ENCODE measurements at regions not wholly inside any gene's neighbourhood (a gene's known extent, or its start where the extent isn't known, plus 50 kb on each side); places are given as distances from the start of the nearest gene placed in this dataset.

DNA sequence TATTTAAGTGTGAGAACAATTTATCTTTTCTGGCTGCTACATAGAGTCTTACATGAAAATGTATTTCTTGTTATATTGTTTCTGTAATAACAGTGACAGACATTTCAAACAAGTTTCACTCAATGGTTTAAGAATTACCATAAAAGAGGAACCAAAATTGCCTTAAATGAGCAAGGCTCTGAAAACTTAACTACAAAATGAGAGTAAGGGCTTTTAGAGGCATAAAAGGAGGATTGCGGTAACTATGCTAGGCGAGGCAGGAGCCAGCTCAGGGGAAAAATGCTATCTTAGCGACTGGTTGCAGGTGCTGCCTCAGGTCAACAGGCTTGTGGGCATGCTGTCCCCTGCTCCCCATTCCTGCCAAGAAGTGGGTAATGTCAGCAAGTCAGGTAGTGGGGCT is 81.7 kb upstream of the MSI2 start:
- no peak overlapping the region for H3K27ac ChIP-seq
- no peak for DNase-seq (ENCODE audit: low spot score in 2 of 2)
- no peaks in the 10 kb centered on the region for H3K4me1 ChIP-seq
- TF ChIP-seq, protein P1, sequence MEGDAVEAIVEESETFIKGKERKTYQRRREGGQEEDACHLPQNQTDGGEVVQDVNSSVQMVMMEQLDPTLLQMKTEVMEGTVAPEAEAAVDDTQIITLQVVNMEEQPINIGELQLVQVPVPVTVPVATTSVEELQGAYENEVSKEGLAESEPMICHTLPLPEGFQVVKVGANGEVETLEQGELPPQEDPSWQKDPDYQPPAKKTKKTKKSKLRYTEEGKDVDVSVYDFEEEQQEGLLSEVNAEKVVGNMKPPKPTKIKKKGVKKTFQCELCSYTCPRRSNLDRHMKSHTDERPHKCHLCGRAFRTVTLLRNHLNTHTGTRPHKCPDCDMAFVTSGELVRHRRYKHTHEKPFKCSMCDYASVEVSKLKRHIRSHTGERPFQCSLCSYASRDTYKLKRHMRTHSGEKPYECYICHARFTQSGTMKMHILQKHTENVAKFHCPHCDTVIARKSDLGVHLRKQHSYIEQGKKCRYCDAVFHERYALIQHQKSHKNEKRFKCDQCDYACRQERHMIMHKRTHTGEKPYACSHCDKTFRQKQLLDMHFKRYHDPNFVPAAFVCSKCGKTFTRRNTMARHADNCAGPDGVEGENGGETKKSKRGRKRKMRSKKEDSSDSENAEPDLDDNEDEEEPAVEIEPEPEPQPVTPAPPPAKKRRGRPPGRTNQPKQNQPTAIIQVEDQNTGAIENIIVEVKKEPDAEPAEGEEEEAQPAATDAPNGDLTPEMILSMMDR (IDR thresholded peaks at IDR 0.05): no peak
- TF ChIP-seq POLR2AphosphoS5 (IDR thresholded peaks at IDR 0.05): no peak
- TF ChIP-seq POLR2A (IDR thresholded peaks at IDR 0.05): no peak
- no peaks in the 10 kb centered on the region for H3K36me3 ChIP-seq
- intact Hi-C loops (cut with DNase I; ENCODE audit: low total_unique reads): no loop called here
- H3K27me3 ChIP-seq: no peaks in the 10 kb centered on the region
- no peaks in the 10 kb centered on the region for H3K9me3 ChIP-seq
- H3K4me3 ChIP-seq: no peak overlapping the region

DNA sequence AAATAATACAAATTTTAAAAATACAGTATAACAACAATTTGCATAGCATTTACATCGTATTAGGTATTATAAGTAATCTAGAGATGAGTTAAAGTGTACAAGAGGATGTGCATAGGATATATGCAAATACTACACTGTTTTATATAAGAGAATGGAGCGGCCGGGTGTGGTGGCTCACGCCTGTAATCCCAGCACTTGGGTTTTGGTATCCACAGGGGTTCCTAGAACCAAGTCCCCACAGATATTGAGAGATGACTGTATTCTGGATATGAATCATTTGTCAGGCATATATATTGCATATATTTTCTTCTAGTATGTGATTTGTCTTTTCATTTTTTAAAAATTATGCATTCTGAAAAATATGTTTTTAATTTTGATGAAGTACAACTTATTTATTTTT is 77.5 kb upstream of the MSI2 start:
- TF ChIP-seq POLR2A (IDR thresholded peaks at IDR 0.05) (no peak), POLR2AphosphoS5 (IDR thresholded peaks at IDR 0.05) (no peak)
- TF ChIP-seq, protein P1 (IDR thresholded peaks at IDR 0.05): no peak
- intact Hi-C loops (cut with DNase I; ENCODE audit: low total_unique reads): no loop called here
- Histone ChIP-seq H3K27ac (no peak overlapping the region), H3K4me1 (no peaks in the 10 kb centered on the region), H3K27me3 (no peaks in the 10 kb centered on the region), H3K36me3 (no peaks in the 10 kb centered on the region), H3K4me3 (no peak overlapping the region), H3K9me3 (no peaks in the 10 kb centered on the region)
- no peak for DNase-seq (ENCODE audit: low spot score in 2 of 2)

DNA sequence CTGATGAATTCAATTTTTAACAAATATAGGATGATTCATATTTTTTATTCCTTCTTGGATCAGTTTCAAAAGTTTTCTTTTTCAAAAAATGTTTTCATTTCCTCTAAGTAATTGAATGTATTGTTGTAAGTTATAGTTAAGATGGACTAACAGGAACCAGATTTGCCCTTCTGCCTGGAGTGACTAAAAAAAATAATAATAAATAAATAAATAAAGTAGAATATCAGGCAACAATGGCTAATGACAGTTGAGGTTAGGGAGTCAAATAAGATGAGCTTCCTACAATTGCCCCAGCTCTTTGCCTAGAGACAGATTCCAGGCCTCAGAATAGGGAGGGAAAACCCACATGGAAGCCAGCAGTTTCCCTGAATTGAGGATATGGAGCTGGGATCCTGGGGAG is 73.7 kb upstream of the MSI2 start:
- Histone ChIP-seq H3K4me1 (no peaks in the 10 kb centered on the region), H3K4me3 (no peak overlapping the region), H3K27me3 (no peaks in the 10 kb centered on the region), H3K27ac (no peak overlapping the region), H3K36me3 (no peaks in the 10 kb centered on the region), H3K9me3 (no peaks in the 10 kb centered on the region)
- no peak for TF ChIP-seq POLR2A (IDR thresholded peaks at IDR 0.05)
- TF ChIP-seq, protein P1 (IDR thresholded peaks at IDR 0.05): no peak
- no peak for TF ChIP-seq POLR2AphosphoS5 (IDR thresholded peaks at IDR 0.05)
- DNase-seq (ENCODE audit: low spot score in 2 of 2): no peak
- intact Hi-C loops (cut with DNase I; ENCODE audit: low total_unique reads): no loop called here

DNA sequence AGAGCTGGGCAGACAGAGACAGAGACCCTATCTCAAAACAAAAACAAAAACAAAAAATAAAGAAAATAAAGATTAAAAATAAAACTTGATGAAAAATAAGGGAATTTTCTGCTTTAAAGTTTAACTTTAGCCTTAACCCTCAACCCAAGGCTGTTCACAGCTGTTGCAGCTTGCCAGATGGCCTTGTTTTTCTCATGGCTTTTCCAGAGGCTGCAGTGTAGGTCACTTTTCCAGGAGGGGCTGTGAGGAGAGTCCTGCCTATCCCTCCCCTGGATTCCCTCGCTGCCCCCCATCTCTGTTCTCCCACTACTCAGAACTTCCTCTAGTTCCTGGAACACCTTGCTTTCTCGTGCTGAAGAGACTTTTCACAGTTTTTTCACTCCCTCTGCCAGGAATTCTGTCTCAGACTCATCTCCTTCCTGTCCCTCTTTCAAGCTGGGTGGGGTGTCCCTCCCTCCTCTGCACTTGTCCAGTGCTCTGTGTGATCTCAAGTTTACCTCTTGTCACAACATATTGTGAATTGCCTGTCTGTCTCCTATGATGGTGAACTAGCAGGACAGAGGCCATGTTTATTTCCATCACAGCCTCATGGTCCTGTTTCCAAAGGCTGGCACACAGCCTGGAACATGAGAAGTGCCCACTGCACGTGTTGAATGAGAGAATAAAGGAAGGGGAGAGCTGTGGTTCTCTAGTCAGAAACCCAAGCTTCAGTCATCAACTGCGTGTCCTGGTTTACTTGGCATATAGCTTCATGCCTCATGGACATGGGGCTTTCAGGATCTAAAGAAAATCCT is 69.9 kb upstream of the MSI2 start:
- no peaks in the 10 kb centered on the region for H3K36me3 ChIP-seq
- DNase-seq (ENCODE audit: low spot score in 2 of 2): no peak
- no peaks in the 10 kb centered on the region for H3K4me1 ChIP-seq
- H3K27me3 ChIP-seq: no peaks in the 10 kb centered on the region
- no peak overlapping the region for H3K27ac ChIP-seq
- intact Hi-C loops (cut with DNase I; ENCODE audit: low total_unique reads): loop anchor here (5.0 kb wide), 1 partner anchor 311 kb away; no protein-coding TSS in a partner anchor
- H3K9me3 ChIP-seq: no peaks in the 10 kb centered on the region
- no peak overlapping the region for H3K4me3 ChIP-seq
- TF ChIP-seq POLR2AphosphoS5 (IDR thresholded peaks at IDR 0.05): no peak
- TF ChIP-seq, protein P1 (IDR thresholded peaks at IDR 0.05): no peak
- no peak for TF ChIP-seq POLR2A (IDR thresholded peaks at IDR 0.05)

DNA sequence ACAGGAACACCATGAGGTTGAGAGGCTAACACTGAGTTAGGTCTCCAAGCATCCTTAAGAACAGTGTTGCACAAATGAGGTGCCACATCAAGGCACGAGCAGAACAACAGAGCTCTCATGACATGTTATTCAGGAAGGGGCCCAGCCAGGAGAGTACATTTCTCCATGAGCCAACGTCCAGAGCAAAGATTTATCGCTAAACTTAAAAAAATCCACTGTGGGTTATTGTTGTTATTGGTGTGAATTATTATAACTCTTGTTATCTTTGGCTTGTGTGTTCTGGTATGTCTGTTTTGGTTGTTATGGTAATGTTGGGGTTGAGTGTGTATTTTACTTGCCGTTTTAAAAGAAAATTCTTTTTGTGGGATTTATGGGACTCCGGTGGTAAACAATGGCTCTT is 68.9 kb upstream of the MSI2 start:
- intact Hi-C loops (cut with DNase I; ENCODE audit: low total_unique reads): loop anchor here (5.0 kb wide), 1 partner anchor 310 kb away; no protein-coding TSS in a partner anchor
- Histone ChIP-seq H3K27me3 (no peaks in the 10 kb centered on the region), H3K9me3 (no peaks in the 10 kb centered on the region), H3K4me3 (no peak overlapping the region), H3K27ac (no peak overlapping the region), H3K4me1 (no peaks in the 10 kb centered on the region), H3K36me3 (no peaks in the 10 kb centered on the region)
- no peak for DNase-seq (ENCODE audit: low spot score in 2 of 2)
- no peak for TF ChIP-seq POLR2AphosphoS5 (IDR thresholded peaks at IDR 0.05)
- no peak for TF ChIP-seq POLR2A (IDR thresholded peaks at IDR 0.05)
- TF ChIP-seq, protein P1 (IDR thresholded peaks at IDR 0.05): no peak

Data from breast epithelium (tissue), 4 donors.